Motor neuron (in vitro differentiated cells): ENCODE measurements at regions not wholly inside any gene's neighbourhood (a gene's known extent, or its start where the extent isn't known, plus 50 kb on each side); places are given as distances from the start of the nearest gene placed in this dataset.

Source experiments
- ATAC-seq, 8 experiments: fragments of 200-7000 bp; cut with Tn5 transposase; replicated peaks in 6 of 8; 2 replicates each; pipeline ENCODE4 v1.8.0; 2021; ENCODE audit warnings: mild to moderate bottlenecking in 8 of 8, moderate library complexity in 8 of 8
- H3K27ac ChIP-seq, 2 donors: fragments of 250-450 bp; sonication (Bioruptor Pico); 2 replicates each; pipeline ENCODE4 v1.9.0; 2021; ENCODE audit warnings: antibody characterized with exemption in 2 of 2, mild to moderate bottlenecking in 2 of 2, moderate library complexity in 1 of 2
- H3K4me1 ChIP-seq, 2 donors: fragments of 250-450 bp; sonication (Bioruptor Pico); replicated peaks in 1 of 2; 2 replicates each; pipeline ENCODE4 v1.6.1; 2021; ENCODE audit warnings: antibody characterized with exemption in 2 of 2, mild to moderate bottlenecking in 2 of 2, moderate library complexity in 1 of 2
- H3K4me3 ChIP-seq, 5 donors: fragments of 250-450 bp; sonication (Bioruptor Pico); 2 replicates each; pipeline ENCODE4 v1.9.0; 2021; ENCODE audit warnings: antibody characterized with exemption in 5 of 5, mild to moderate bottlenecking in 5 of 5, moderate library complexity in 4 of 5
- WGBS, 10 experiments: fragments of 450-650 bp; shearing (Covaris generic); methylation state at CpG; one replicate each; pipeline ENCODE4 v1.0.0; 2022; 5-methylcytosine and 5-hydroxymethylcytosine counted together
- in situ Hi-C, 9 experiments: fragments of 400-800 bp; cut with MboI; loops; one replicate each; pipeline ENCODE4 v1.15.0; 2021; ENCODE audit warnings: low sequenced_read_pairs in 9 of 9, low pct_unique_long_range_greater_than_20kb in 2 of 9; ENCODE audit not compliant: unreplicated experiment in 9 of 9

DNA sequence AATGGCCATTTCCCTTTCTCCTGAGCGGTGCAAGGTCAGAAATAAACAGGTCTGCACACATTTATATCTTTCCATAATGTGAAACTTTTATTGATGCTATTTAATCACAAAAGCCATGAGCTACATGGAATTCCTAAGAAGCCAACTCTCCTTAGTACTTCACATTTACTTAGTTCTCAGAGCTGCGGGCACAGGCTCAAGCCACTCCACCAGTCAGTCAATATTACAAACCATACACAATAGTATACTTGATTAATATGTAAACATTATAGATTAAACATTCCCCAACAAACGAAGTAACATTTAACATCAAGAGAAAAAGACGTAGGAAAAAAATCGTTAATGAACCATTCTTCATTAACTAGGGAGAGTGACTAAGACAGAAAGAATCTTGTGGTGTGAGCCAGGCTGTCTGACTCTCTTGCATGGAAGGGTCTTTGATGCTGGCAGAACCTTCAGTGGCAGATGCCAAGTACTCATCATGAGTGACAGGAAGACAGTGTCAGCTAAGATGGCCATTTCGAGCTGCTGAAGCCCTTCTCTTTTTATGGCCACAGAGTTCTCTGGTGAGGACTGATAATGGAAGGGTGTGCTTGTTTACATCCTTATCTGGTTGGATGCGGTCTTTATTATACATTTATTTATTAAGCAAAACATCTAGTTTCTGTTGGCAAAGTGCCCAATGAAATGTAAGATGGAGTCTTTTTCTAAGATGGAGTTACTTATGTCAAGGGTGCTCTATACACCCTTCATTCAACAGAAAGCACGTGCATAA, 115.5 kb upstream of the TUT7 start:
- Histone ChIP-seq H3K4me1 (no peaks in the 10 kb centered on the region), H3K27ac (no peak overlapping the region), H3K4me3 (no peak overlapping the region)
- 63 to 96% (median 76%) methylated on average over 1 to 7 of the region's 8 CpGs for WGBS, 10 experiments
- in situ Hi-C loops, result no loop called here
- no peak for ATAC-seq

DNA sequence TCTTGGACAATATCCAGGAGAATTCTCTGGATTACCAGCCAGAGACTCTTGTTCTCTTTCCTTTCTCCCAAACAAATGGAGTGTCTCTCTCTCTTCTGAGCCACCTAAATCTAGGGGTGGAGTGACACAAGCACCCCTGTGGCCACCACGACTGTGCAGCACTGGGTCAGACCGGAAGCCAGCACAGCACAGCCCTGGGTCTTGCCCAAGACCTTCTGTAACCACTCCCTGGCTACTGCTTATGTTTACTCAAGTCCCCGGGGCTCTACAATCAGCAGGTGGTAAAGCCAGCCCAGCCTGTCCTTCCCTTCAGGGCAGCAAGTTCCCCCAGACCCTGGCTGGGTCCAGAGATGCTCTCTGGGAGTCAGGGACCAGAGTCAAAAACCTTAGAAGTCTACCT, 110.0 kb upstream of the TUT7 start:
- in situ Hi-C loops, result no loop called here
- ATAC-seq, result peak in 2 of 8 experiments; percentile 44 to 68

DNA sequence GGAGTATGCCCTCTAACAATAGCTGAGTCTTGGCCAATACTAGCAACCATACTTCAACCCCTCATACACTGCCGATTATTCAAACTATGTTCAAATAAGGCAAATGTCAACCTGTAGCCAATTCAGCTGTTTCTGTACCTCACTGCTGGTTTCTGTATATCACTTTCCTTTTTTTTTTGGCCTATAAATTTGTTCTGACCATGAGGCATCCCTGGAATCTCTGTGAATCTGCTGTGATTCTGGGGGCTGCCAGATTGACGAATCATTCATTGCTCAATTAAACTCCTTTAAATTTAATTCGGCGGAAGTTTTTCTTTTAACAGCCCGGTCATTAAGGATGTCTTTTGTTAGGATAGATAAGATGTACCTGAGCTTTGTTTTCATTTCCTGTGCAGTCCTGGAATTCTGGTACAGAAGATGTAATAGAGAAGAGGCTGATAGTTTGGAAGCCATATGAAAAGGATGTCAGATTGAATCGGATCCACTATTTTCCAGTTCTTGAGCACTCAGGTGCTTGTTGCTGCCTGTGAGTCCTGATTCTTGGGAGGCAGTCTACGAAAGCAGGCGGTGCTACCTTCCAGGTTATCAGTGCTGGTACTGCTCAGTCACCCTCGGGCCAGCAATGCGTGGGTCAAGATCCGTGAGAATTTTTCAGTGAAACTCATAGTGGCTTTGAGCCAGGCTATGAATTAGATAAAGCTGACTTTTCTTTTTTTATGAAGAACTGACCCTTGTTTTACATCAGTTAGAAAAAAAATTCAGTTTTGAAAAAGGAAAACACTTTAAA, 106.2 kb upstream of the TUT7 start:
- no peaks in the 10 kb centered on the region for H3K4me1 ChIP-seq
- 54 to 100% (median 76%) methylated on average over 2 to 11 of the region's 11 CpGs for WGBS, 10 experiments
- H3K27ac ChIP-seq, result no peak overlapping the region
- ATAC-seq, result no peak
- in situ Hi-C loops, result no loop called here
- no peak overlapping the region for H3K4me3 ChIP-seq

More for the DNA sequence above, 110.0 kb upstream of the TUT7 start:
- Histone ChIP-seq H3K27ac (no peak overlapping the region), H3K4me3 (no peak overlapping the region), H3K4me1 (no peaks in the 10 kb centered on the region)
- 20 to 80% (median 39%) methylated on average over 1 to 2 of the region's 3 CpGs; no CpG with 5 or more reads in 4 of the 10 experiments for WGBS, 10 experiments

DNA sequence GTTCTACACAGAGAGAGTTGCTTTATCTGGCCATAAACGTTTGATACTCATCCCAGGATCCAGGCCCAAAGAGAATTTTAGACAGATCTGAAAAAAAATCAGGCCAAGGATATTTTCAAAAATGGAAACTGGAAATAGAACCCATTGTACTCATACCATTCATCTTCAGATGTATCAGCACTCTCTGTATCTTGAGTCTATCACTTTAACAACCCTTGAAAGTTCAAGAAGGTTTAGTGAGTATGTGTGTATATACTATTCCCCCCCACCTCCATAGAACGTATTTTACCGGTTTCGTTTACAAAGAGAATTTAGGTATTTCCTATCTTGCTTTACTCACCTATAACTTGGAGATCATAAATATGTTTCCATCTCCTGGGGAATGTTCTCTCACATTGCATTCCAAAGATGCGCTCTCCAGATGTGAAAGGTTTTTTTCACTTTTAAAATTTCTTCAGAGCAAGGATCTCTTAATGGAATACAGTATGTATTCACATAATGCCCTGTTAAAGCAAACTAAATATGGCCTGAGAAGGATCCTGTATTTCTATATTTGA, 105.5 kb upstream of the TUT7 start:
- no peak for ATAC-seq
- 0 to 100% (median 77%) methylated on average over 1 to 5 of the region's 5 CpGs; no CpG with 5 or more reads in 1 of the 10 experiments for WGBS, 10 experiments
- no peaks in the 10 kb centered on the region for H3K4me1 ChIP-seq
- H3K27ac ChIP-seq, result no peak overlapping the region
- H3K4me3 ChIP-seq, result no peak overlapping the region
- in situ Hi-C loops, result no loop called here

DNA sequence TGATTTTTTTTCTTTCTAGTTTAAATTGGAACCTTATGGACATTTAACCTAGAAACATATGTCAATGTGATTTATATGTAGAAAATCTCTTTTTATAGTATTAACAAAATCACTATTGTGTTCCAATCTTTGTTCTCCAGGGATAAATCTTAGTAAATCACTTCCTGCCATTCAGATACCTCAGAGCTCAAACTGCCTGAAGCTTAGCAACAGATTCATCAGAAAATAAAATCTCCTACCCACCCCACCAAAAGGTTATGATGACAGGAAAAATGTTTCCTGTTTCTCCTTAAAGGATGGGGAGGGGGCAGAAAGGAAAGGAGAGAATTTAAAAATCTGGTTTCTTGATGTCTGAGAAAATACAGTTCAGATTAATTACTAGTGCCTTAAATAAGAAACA, 105.0 kb upstream of the TUT7 start:
- Histone ChIP-seq H3K27ac (no peak overlapping the region), H3K4me3 (no peak overlapping the region), H3K4me1 (no peaks in the 10 kb centered on the region)
- in situ Hi-C loops, result no loop called here
- no peak for ATAC-seq

DNA sequence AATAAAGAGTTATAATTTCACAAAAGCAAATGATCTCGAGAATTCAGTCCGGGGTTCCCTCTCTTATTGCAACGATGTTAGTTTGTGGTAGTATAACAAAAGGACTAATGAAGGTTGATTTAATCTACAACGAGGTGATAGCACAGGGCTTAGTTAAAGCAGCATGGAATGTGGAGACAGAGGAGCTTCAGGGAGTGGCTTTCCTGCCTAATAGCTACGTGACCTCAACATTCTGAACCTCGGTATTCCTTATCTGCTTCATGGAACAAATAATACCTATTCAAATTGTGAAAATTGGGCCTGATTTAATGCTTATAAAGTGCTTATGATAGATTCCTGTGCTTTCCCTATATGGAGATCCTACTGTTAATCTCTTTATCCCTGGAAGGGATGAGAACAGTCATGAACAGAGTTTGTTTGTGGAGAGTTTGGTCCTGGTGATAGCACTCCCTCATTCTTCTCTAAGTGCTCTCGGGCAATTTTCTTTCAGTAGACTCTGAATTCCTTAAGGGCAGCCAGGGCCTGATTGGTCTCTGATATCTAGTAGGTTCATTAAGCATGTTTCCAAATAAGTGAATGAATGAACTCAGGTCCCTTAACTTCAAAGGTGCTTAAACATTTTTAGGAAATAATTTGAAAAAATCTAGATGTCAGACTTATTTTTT, 104.1 kb upstream of the TUT7 start:
- no peaks in the 10 kb centered on the region for H3K4me1 ChIP-seq
- no peak overlapping the region for H3K27ac ChIP-seq
- H3K4me3 ChIP-seq, result no peak overlapping the region
- 56 to 100% (median 88%) methylated on average over 1 to 7 of the region's 7 CpGs for WGBS, 10 experiments
- ATAC-seq, result no peak
- in situ Hi-C loops, result no loop called here

DNA sequence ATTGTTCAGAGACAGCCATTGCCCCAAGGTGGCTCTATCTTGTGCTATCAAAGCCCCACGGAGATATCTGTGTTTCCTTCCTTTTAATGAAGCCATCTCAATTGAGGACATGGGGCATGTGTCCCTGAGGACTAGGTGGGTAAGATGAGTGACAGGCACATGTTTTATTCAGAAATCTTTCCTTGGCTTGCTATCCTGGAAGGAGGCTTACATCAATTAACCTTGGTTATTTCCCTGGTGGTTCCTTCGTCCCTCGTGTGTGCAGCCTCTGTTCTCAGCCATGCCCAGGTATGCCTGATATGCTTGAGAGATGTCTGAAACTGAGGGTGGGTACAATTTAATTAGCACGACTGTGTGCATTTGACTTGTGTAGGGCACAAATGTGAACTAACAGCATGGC, 102.2 kb upstream of the TUT7 start:
- WGBS, 10 experiments, result 56 to 100% (median 97%) methylated on average over 1 to 4 of the region's 4 CpGs; no CpG with 5 or more reads in 3 of the 10 experiments
- no peak overlapping the region for H3K4me3 ChIP-seq
- H3K4me1 ChIP-seq, result no peaks in the 10 kb centered on the region
- ATAC-seq, result no peak
- no peak overlapping the region for H3K27ac ChIP-seq
- in situ Hi-C loops, result no loop called here

DNA sequence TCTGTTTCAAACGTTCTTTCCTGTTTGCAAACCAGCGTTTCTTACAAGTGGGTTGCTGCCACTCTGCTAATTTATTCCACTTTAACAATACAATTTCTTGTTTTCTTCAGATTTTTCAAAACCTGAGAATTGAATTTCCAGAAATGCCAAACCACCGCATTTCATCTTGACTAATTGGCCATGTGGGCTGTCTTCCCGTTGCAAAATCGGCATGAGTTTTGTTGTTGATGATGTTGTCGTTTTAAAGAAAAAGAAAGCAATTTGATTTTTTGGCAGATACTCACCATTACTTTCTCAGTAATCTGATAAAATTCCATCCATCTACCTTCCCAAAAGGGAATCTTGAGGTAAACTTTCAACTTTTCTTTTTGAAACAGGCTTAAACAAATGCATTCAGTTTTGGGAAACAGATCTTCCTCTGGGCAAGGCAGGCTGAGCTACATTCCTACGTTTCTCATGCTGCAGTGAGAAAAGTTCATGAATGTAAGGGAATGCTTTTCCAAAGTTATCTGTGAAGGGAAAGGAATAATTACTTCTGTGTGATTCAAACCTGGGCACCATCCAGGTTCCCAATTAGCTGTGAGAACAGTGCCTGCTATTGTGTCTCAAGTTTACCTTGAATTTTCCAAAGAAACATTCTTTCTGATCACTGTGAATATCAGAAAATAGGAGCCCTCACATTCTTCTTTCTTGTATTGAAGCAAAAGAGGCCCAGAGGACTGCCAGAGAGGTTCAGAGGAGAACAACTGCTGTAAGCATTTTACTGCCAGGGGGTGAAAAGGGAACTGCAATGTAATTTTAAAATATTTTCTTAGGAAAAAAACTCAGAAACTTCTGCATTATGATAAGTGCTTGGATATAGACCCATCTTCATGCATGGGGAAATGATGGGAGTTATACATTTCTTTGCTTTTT, 100.7 kb upstream of the TUT7 start:
- 0 to 85% (median 63%) methylated on average over 1 to 7 of the region's 7 CpGs for WGBS, 10 experiments
- ATAC-seq, result peak in 1 of 8 experiments; percentile 16
- no peak overlapping the region for H3K4me3 ChIP-seq
- no peaks in the 10 kb centered on the region for H3K4me1 ChIP-seq
- in situ Hi-C loops, result no loop called here
- H3K27ac ChIP-seq, result no peak overlapping the region

DNA sequence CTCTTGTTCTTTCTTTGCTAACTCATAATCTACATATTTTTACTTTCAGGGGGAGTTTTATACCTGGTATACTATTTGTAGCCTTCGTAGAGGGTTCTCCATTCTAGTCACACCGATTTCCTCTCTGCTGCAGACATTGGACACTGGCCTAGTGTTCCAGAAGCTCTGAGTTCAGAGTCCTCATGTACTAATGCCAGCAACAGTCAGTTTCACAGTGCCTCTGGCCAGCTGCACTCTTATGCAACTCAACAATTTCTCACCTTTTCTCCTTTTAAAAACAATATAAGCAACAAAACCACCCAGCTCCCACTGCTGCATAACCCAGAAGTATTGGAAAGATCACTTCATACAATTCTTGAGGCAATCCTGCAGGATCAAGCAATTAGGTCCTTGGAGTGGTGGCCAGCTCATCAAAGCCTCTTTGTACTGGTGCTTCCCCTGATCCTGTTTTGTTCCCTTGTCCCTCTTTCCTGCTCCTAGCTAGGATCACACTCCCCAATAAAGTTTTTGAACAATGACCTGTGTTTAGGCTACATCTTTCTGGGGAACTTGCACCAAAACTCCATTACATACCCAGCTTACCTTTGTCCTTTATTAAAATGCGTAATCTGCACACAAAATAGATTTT, 98.1 kb upstream of the TUT7 start:
- Histone ChIP-seq H3K4me3 (no peak overlapping the region), H3K27ac (no peak overlapping the region), H3K4me1 (no peaks in the 10 kb centered on the region)
- WGBS, 10 experiments, result 32 to 100% (median 81%) methylated on average over 2 to 3 of the region's 3 CpGs
- in situ Hi-C loops, result no loop called here
- ATAC-seq, result no peak

DNA sequence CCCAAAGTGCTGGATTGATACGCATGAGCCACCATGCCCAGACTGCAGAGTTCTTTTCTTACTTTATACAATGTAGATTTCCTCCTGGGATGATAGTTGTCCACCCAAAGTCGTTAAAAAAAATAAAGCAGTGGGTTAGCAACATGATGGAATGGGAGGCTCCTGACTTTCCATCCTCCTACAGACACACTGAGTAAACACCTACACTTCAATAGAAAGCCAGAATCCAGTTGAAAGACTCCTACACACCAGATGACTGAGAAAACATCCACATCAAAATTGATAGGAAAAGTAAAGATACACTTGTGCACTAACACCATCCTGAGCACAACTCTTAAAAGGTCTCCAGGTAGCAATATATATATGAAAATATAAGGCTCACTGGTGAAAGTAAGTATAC, 95.0 kb upstream of the TUT7 start:
- in situ Hi-C loops, result loop anchor here in 1 of 9 experiments (25.0 kb wide), 1 partner anchor 1213 kb away; no protein-coding TSS in a partner anchor
- no peak overlapping the region for H3K27ac ChIP-seq
- WGBS, 10 experiments, result 22 to 100% (median 76%) methylated on average over 1 to 2 of the region's 2 CpGs
- no peak for ATAC-seq
- H3K4me3 ChIP-seq, result no peak overlapping the region
- H3K4me1 ChIP-seq, result no peaks in the 10 kb centered on the region

DNA sequence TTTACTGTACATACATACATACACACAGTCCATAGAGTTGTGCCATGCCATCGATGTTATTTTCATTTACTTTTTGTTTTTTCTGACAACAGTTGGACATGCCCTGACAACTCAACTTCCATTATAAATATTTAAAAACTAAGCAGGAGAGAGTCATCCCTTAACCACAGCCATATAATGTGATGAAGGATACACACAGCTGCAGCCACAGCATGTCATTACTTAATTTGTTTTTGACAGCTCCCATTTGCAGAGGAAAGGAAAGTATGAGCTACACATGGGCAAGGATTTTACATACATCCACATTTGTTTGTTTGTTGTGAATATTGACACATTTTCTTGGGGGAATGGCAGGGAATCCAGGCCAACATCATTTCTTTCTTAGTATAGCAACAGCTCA, 91.5 kb upstream of the TUT7 start:
- in situ Hi-C loops, result loop anchor here in 1 of 9 experiments (25.0 kb wide), 1 partner anchor 1217 kb away; no protein-coding TSS in a partner anchor

DNA sequence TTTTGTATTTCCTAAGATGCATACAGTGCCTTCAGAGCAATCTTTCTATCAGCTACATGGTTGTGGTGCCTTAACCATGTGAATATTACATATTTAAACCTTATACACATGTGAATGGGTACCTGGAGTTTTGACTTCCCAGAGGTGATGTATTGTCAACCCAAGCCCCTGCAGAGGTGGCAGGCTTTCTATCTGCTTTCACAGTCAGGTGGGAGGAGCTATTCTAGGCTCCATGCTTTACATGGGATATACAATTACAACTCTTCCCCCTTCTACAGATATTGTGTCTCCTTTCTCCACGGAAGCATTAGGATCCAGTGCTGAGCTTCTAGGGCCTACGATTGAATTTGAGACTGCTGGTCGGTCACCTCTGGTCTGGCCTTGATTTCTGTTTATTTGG, 89.8 kb upstream of the TUT7 start:
- WGBS, 10 experiments, result 0 to 74% (median 53%) methylated on average over 1 to 3 of the region's 3 CpGs; no CpG with 5 or more reads in 1 of the 10 experiments
- Histone ChIP-seq H3K27ac (no peak overlapping the region), H3K4me1 (no peaks in the 10 kb centered on the region), H3K4me3 (no peak overlapping the region)
- no peak for ATAC-seq
- in situ Hi-C loops, result loop anchor here in 1 of 9 experiments (25.0 kb wide), 1 partner anchor 1218 kb away; no protein-coding TSS in a partner anchor

More for the DNA sequence above, 91.5 kb upstream of the TUT7 start:
- WGBS, 10 experiments, result 0 to 100% (median 83%) methylated on average over 1 of the region's 1 CpG; no CpG with 5 or more reads in 1 of the 10 experiments
- no peaks in the 10 kb centered on the region for H3K4me1 ChIP-seq
- peak in 4 of 8 experiments; percentile 41 to 90 (median 64) for ATAC-seq
- no peak overlapping the region for H3K4me3 ChIP-seq
- no peak overlapping the region for H3K27ac ChIP-seq
